HG02884 (cell line): ENCODE measurements at regions not wholly inside any gene's neighbourhood (a gene's known extent, or its start where the extent isn't known, plus 50 kb on each side); places are given as distances from the start of the nearest gene placed in this dataset.
A peak's percentile ranks its signal among the peaks of the same experiment; 100 is the strongest.

Experiments used
- ATAC-seq: cut with Tn5 transposase; IDR thresholded peaks from one replicate; pipeline ENCODE4 v1.9.1; 2021; ENCODE audit warnings: mild to moderate bottlenecking, moderate library complexity; ENCODE audit not compliant: unreplicated experiment

DNA sequence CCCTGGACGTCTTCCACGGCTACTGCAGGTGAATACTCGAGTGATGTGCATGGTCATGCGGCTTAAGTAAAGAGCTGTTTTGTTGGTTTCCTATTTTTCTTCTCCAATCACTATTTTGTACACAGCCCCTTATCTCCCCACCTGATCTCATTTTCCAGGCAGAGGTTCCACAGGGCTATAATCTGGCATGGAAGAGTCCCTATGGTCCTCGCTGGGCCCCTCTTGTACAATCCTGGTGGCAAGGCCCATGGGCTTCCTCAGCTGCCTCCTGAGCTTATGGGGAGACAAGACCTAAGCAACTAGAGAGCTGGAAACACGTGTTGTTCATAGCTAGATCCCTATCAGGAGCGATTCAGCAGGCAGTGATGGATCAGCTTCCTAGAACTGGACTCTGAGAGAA, 181.3 kb upstream of the ADO start:
- no peak for ATAC-seq

DNA sequence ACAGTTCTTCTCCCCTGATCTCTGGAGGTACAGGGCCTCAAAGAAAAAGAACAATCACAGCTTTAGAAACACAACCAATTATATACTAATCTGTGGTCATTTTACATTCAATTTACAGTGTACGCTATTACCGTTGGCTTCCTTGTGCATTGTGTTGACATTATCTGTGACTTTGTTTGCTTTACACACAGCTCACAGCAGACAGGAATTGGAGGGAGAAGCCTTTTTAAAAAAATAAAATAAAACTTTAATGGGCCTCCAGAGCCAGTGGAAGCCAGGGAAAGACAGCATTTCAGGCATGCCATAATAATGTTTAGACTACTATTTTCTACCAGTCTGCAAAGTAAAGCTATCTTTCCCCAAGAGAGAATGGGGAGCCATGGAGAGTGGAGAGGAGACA, 179.0 kb upstream of the ADO start:
- ATAC-seq: no peak

- no peak for ATAC-seq
Observed at GRCh38 chr10:62626079-62626478, 178.4 kb upstream of the ADO start.

DNA sequence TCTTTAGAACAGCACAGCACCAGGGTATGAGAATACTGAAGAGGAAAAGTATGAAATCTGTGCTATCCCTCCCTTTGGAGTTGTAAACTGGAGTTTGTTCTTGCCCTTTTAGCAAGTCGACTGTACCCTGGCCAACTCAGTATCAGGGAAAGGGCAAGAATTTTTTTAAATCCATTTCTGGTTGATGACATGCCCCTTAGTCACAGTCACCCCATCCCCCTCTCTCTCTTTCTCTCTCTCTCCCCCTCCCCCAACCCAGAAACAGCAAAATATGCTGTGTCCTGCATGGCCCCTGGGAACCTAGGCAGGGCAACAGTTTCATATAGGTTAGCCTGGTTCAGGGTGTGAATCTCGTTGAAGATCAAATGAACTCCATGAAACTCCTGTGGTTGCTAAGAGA, 177.7 kb upstream of the ADO start:
- no peak for ATAC-seq

- no peak for ATAC-seq
Observed at GRCh38 chr10:62627983-62628382, 176.5 kb upstream of the ADO start.

DNA sequence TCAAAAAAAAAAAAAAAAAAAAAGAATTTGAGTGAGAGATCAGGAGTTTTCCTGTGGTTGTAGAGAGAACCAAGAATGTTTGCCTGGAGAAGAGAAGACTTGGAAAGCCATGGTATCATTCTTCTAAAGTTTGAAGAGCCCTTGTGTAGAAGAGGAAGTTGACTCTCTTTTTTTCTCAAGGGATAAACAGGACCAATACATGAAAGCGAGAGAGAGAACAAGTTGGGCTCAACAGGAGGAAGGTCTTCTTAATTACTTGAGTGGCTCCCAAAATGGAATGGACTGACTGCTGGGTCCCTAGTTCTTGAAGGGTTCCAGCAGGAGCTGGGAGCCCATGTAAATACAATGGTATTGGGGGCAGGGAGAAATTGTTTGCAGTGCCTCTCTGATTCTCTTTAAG, 173.3 kb upstream of the ADO start:
- no peak for ATAC-seq

- peak; percentile 70 for ATAC-seq
Observed at GRCh38 chr10:62632071-62632809, 172.3 kb upstream of the ADO start.

- no peak for ATAC-seq
Observed at GRCh38 chr10:62633976-62634375, 170.5 kb upstream of the ADO start.

GRCh38 chr10:62634576-62634975, 169.9 kb upstream of the ADO start:
- no peak for ATAC-seq

GRCh38 chr10:62635127-62635526, 169.4 kb upstream of the ADO start:
- ATAC-seq: no peak

GRCh38 chr10:62636825-62637248, 167.7 kb upstream of the ADO start:
- no peak for ATAC-seq

DNA sequence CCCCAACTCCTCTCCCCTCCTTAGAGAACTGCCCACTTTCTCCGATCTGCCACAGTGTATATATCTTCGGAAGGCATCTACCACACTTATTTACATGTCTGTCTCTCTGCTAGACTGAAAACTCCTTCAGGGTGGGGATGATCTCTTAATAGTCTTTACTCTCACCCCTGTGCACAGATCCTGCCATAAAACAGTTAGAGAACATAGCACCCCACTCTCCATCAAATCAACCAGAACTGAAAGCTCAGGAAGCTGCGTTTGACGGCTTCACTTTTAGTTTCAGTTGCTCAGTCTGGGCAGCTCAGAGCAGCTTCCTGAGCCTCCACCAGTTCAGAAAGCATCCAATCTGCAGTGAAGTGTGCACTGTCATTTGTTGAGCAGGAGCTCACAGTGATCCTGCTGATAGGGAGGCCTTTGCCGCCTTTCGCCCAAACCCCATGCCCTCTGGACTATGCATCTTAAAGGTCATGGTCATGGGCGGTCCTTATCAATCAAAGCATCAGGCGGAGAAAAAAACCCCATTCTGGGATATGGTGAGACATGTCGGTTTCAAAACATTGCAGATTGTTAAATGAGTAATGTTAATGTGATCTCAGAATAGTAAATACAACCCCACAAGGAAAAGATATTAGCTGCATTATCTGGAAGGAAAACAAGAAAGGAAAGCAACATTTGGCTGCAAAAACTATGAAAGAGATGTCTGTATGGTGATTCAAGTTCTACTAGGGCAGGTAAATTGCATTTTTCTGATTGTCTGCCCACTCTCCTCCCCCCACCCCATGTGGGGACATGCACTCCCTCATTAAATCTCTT, 167.1 kb upstream of the ADO start:
- peak; percentile 51 for ATAC-seq

- peak; percentile 21 for ATAC-seq
Observed at GRCh38 chr10:62638062-62638477, 166.4 kb upstream of the ADO start.

- no peak for ATAC-seq
Observed at GRCh38 chr10:62639144-62639543, 165.4 kb upstream of the ADO start.

- no peak for ATAC-seq
Observed at GRCh38 chr10:62640411-62640810, 164.1 kb upstream of the ADO start.

- no peak for ATAC-seq
Observed at GRCh38 chr10:62643606-62644587, 160.6 kb upstream of the ADO start.

- peak; percentile 48 for ATAC-seq
Observed at GRCh38 chr10:62647375-62648092, 157.0 kb upstream of the ADO start.

GRCh38 chr10:62648921-62649320, 155.6 kb upstream of the ADO start:
- ATAC-seq: no peak

- ATAC-seq: no peak
Observed at GRCh38 chr10:62650411-62650810, 154.1 kb upstream of the ADO start.

- no peak for ATAC-seq
Observed at GRCh38 chr10:62651341-62651740, 153.2 kb upstream of the ADO start.
